GM21576 (cell line): ENCODE measurements at regions not wholly inside any gene's neighbourhood (a gene's known extent, or its start where the extent isn't known, plus 50 kb on each side); places are given as distances from the start of the nearest gene placed in this dataset.

Experiments used
- ATAC-seq: cut with Tn5 transposase; IDR thresholded peaks from one replicate; pipeline ENCODE4 v1.9.1; 2021; ENCODE audit warnings: mild to moderate bottlenecking, moderate library complexity; ENCODE audit not compliant: unreplicated experiment

DNA sequence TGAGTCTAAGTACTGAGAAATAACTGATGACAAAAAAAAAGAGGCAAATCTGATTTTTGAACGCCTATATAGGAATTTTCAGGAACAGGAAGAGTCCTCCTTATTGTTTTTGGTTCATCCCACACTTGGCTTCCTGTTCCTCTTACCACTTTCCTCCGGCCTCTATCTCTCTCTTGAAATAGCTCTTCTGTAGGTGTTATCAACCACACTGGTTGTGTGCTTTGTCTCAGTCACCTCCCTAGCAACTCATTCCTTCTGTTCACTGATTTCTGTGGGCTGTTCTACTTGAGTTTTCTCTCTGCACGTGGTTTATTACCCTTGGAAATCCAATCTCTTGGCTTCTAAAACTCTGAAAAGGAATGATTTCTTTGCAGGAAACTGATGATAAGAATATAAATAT, 78.7 kb upstream of the C11orf87 start:
- no peak for ATAC-seq

DNA sequence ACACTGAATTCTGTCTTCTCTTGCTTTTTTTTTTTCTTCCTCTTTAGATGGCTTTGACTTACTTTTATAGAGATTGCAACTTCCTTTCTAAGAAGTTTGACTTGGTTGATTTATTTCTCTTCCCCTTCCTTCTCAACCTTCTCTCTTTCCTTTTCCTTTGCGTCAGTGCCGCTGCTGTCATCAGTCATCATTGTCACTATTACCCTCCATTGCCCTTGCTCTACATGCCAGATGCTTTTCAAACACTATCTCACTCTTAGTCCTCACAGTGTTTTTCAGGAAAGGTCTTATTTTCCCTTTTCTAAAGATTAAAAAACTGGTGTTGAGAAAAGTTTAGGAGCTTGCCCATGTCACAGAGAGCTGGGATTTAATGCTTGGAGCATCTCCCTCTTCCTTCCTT, 74.7 kb upstream of the C11orf87 start:
- no peak for ATAC-seq

DNA sequence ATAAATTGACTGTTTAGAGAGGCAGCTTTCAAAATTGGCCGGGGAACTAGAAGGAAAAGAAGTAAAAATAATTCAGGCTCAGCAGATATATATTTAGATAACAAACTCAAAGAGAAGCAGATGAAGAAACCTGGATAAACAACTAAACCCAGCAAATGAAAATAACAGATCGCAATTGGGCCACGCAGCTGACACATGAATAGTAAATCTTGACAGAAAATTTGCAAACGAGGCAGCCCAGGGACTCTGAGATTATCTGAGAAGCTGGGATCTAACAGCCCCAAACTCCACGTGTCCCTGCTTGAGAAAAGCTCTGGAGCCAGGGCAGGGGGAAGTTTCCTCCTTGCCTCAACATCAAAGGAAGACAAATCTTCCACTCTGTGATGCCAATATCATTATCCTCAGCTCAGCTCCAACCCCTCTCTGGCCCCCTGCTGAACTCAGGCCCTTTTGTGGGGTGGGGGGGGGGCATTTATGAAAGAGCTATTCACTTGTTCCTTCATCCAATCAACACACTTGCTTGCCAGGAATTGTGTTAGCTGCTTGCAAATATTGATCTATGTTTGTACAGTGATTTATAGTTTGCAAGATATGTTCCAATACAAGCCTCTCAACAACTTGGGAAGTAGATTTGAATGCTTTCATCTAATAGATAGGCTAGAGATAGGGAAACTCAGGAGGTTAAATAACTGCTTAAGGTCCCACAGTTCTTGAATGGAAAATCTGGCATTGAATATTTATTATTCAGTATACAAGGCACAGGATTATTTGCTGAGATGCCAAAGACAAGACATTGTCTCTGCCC, 72.5 kb upstream of the C11orf87 start:
- ATAC-seq, result no peak

DNA sequence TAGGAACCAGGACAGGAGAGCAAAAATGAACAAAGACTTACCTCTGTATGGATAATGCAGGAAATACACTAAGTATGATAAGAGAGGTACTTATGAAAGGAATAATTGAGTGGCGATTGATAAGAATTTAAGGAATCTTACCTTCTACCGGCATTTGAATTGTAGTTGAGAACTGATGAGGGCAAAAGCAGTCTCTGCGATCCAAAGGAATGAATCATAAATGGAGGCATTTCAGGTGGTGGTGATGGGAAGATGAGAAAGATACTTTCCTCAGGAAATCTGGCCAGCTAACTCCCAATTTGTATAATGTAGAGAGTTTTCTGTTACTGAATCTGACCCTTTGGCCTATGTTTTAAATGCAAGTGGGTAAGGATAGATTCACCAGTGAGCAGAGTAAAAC, 71.9 kb upstream of the C11orf87 start:
- ATAC-seq, result no peak

DNA sequence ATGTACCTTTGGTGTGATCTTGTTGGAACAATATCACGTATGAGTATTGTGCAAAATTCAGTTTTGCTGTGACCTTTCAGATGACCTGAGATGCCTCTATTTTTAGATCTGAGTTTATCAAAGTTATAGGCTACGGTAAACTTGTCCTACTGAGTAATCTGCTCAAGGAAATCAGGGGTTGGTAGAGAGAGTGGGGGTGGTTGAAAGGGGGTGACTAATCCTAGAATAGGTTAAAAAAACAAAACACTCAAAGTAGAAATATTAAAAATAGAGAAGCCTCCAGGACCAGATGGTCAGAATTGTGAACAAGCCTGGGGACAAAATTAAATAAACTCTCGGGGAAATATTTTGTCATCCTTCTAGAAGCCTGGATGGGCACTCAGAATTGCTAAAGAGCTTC, 59.9 kb upstream of the C11orf87 start:
- ATAC-seq, result no peak

DNA sequence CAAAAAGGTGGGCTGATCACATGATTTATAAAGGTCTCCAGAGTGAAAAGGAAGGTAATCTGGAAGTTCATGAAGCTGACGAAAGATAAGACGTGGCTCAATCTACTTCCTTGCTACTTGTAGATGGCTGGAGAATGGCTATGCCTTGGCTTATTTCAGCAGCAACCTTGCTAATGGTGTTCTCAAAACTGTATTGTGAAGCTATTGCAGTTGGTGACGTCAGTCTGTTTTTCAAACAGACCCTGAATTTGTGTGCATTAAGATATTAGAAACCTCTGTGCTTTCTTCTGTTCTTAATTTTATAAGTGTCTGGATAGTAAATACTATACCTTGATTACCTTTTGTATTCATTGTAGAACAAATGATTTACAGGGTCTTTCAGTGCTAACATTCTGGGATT, 58.3 kb upstream of the C11orf87 start:
- ATAC-seq, result no peak

DNA sequence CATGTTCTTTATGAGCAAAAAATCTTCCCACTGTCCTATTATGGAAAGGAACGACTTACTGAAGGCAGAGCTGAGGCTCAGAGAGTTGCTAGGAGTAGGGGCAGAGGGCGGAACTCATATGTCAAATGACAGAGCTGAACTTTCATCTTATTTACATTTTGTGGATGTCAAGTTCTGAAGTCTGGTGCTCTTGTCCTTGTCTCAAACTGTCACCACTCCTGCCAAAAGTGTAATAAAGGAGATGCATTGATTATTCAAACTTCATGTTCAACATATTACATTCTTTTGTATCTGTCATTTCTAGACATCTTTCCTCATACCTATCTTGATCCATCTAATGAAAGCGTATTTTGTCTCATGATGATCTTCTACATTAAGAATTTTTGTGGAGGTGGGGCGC, 57.1 kb upstream of the C11orf87 start:
- ATAC-seq, result no peak

DNA sequence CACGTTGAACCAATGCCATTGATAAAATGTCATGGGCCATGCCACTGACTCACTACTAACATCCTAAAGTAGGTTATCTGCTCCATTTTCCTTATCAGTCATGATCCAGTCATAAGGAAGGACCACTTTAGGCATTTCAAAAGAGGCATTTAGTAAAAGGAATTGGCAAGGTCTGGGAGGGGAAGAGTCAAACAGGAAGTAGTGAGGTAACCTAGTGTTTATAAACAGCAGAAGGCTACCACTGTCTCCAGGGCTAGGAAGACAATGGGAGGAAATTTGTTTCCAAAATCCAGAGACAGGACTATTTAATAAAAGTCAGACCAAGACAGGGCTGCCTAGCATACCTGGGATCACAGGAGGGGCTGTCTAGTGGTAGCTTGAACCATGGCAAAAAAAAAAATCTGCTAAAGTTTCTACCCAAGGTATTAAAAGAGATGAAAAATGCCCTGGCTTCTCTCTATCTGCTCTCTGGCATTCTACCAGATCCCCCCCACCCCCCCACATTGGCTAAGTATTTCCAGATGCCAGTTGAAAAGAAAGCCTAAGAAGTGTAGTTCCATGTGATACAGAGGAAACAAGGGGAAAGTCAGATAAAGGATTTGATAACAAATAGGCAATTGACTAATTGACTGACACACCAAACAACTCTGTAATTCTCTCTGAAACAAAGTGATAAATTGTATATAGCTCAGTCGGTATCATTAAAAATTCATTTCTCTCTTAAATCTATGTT, 50.4 kb upstream of the C11orf87 start:
- ATAC-seq, result no peak
